ENCODE measurements at regions not wholly inside any gene's neighbourhood (a gene's known extent, or its start where the extent isn't known, plus 50 kb on each side); places are given as distances from the start of the nearest gene placed in this dataset.

- TF ChIP-seq, protein P1, sequence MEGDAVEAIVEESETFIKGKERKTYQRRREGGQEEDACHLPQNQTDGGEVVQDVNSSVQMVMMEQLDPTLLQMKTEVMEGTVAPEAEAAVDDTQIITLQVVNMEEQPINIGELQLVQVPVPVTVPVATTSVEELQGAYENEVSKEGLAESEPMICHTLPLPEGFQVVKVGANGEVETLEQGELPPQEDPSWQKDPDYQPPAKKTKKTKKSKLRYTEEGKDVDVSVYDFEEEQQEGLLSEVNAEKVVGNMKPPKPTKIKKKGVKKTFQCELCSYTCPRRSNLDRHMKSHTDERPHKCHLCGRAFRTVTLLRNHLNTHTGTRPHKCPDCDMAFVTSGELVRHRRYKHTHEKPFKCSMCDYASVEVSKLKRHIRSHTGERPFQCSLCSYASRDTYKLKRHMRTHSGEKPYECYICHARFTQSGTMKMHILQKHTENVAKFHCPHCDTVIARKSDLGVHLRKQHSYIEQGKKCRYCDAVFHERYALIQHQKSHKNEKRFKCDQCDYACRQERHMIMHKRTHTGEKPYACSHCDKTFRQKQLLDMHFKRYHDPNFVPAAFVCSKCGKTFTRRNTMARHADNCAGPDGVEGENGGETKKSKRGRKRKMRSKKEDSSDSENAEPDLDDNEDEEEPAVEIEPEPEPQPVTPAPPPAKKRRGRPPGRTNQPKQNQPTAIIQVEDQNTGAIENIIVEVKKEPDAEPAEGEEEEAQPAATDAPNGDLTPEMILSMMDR (IDR thresholded peaks at IDR 0.05; ENCODE audit: poor library complexity): no peak
- TF ChIP-seq EZH2phosphoT487 (IDR thresholded peaks at IDR 0.05; ENCODE audit: low read depth, severe bottlenecking, unreplicated experiment) (no peak), EZH2 (IDR thresholded peaks at IDR 0.05; ENCODE audit: borderline replicate concordance) (no peak)
Measured at GRCh38 chr5:26492906-26493459, 545.4 kb downstream of the CDH9 start.

Measured in hepatocyte (in vitro differentiated cells).